ENCODE measurements at regions not wholly inside any gene's neighbourhood (a gene's known extent, or its start where the extent isn't known, plus 50 kb on each side); places are given as distances from the start of the nearest gene placed in this dataset.

DNA sequence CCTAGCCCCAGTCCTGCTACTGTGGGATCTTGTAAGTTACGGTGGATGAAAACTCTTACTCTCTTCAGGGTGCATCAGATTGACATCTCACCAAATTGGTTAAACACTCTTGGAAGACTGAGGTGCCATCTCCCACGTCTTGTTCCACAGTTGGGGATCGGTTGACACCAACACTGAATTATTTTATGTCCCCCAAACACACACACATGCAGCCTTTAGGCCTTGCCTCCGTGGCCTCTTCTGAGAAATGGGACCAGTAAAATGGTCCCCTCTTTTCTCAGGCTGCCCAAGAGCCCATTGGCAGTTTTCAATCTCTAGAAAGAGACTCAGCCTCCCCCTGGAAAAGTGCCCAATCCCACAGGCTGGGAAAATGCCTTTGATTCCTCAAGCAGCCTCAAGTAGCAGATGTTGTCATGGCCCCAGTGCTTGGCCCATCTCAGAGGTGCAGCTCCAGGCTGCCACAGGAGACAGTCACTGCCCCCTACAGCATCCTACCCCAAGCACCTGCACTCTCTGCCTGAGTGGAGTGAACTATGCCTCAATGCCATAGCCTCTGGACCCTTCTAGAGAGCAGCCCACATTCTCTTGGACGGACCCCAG is 163.9 kb downstream of the ANKRD60 start:
- TF ChIP-seq SPI1 (IDR thresholded peaks at IDR 0.05; ENCODE audit: borderline replicate concordance, low read depth) (no peak), POLR2AphosphoS5 (IDR thresholded peaks at IDR 0.05; ENCODE audit: low read depth) (no peak), GABPA (IDR thresholded peaks at IDR 0.05; ENCODE audit: low read depth) (no peak)
- TF ChIP-seq, protein P1, sequence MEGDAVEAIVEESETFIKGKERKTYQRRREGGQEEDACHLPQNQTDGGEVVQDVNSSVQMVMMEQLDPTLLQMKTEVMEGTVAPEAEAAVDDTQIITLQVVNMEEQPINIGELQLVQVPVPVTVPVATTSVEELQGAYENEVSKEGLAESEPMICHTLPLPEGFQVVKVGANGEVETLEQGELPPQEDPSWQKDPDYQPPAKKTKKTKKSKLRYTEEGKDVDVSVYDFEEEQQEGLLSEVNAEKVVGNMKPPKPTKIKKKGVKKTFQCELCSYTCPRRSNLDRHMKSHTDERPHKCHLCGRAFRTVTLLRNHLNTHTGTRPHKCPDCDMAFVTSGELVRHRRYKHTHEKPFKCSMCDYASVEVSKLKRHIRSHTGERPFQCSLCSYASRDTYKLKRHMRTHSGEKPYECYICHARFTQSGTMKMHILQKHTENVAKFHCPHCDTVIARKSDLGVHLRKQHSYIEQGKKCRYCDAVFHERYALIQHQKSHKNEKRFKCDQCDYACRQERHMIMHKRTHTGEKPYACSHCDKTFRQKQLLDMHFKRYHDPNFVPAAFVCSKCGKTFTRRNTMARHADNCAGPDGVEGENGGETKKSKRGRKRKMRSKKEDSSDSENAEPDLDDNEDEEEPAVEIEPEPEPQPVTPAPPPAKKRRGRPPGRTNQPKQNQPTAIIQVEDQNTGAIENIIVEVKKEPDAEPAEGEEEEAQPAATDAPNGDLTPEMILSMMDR (IDR thresholded peaks at IDR 0.05; ENCODE audit: insufficient read depth, low read length): no peak
- TF ChIP-seq, protein P2, sequence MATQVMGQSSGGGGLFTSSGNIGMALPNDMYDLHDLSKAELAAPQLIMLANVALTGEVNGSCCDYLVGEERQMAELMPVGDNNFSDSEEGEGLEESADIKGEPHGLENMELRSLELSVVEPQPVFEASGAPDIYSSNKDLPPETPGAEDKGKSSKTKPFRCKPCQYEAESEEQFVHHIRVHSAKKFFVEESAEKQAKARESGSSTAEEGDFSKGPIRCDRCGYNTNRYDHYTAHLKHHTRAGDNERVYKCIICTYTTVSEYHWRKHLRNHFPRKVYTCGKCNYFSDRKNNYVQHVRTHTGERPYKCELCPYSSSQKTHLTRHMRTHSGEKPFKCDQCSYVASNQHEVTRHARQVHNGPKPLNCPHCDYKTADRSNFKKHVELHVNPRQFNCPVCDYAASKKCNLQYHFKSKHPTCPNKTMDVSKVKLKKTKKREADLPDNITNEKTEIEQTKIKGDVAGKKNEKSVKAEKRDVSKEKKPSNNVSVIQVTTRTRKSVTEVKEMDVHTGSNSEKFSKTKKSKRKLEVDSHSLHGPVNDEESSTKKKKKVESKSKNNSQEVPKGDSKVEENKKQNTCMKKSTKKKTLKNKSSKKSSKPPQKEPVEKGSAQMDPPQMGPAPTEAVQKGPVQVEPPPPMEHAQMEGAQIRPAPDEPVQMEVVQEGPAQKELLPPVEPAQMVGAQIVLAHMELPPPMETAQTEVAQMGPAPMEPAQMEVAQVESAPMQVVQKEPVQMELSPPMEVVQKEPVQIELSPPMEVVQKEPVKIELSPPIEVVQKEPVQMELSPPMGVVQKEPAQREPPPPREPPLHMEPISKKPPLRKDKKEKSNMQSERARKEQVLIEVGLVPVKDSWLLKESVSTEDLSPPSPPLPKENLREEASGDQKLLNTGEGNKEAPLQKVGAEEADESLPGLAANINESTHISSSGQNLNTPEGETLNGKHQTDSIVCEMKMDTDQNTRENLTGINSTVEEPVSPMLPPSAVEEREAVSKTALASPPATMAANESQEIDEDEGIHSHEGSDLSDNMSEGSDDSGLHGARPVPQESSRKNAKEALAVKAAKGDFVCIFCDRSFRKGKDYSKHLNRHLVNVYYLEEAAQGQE (IDR thresholded peaks at IDR 0.05; ENCODE audit: insufficient replicate concordance, low read depth): no peak
- Histone ChIP-seq H3K27ac (replicated peaks) (no peak overlapping the region), H3K4me3 (replicated peaks; ENCODE audit: insufficient read depth, low read length) (no peak overlapping the region), H3K27me3 (ENCODE audit: insufficient read depth, poor library complexity, severe bottlenecking) (no peaks in the 10 kb centered on the region)
- DNase-seq (ENCODE audit: low read depth in 1 of 2, low spot score in 1 of 2): no peak

DNA sequence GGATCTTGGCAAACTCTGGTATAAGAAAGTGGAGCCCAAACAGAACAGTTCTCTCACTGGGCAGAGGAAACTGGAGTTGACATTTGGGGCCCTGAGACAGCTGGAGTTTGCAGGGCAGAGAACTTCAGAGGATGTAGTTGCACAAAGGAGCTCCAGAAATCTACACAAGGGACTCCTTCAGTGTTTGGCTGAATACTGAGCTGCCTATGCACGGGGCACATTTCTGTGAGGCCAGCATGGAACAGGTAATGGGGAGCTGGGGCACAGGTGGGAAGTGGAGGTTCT is 169.3 kb downstream of the ANKRD60 start:
- Histone ChIP-seq H3K4me3 (replicated peaks; ENCODE audit: insufficient read depth, low read length) (no peak overlapping the region), H3K27ac (replicated peaks) (no peak overlapping the region), H3K27me3 (ENCODE audit: insufficient read depth, poor library complexity, severe bottlenecking) (no peaks in the 10 kb centered on the region)
- TF ChIP-seq SPI1 (IDR thresholded peaks at IDR 0.05; ENCODE audit: borderline replicate concordance, low read depth): no peak
- TF ChIP-seq GABPA (IDR thresholded peaks at IDR 0.05; ENCODE audit: low read depth): no peak
- TF ChIP-seq, protein P2 (IDR thresholded peaks at IDR 0.05; ENCODE audit: insufficient replicate concordance, low read depth): no peak
- TF ChIP-seq, protein P1 (IDR thresholded peaks at IDR 0.05; ENCODE audit: insufficient read depth, low read length): no peak
- TF ChIP-seq POLR2AphosphoS5 (IDR thresholded peaks at IDR 0.05; ENCODE audit: low read depth): no peak
- no peak for DNase-seq (ENCODE audit: low read depth in 1 of 2, low spot score in 1 of 2)

DNA sequence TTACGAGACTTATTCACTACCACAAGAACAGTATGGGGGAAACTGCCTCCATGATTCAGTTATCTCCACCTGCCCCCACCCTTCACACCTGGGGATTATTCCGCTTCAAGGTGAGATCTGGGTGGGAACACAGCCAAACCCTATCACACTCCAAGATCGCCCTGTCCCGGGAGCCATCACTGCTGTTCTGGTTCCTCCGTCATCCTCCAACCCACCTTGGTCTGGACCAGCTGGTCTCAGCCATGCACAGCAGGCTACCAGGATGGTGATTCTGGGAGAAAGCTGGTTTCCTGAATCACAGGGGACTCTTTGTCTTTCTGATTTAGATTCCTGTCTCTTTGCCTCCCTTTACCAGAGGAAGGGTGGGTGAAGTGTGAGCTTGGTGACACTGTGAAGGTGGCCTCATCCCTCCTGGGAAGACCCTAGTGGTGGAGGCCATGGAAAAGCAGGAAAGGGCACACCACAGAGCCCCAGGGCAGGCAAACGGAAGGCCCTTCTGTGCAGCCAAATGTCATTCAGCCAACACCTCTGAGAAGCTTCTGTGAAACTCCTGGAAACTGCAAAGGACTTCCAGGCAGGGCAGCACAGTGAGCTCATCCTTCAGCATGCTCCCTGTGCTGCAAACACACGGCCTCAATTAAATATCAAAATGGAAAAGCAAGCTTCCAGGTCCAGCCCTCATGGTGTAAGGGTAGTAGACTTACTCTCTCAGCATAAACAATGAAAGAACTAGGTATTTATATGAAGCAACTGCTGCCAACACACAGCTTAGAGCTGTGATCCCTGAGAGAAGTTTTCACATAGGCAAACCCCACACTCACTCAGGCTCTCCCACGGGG is 169.8 kb downstream of the ANKRD60 start:
- no peak for DNase-seq (ENCODE audit: low read depth in 1 of 2, low spot score in 1 of 2)
- H3K27me3 ChIP-seq (ENCODE audit: insufficient read depth, poor library complexity, severe bottlenecking): no peaks in the 10 kb centered on the region
- TF ChIP-seq GABPA (IDR thresholded peaks at IDR 0.05; ENCODE audit: low read depth) (no peak), POLR2AphosphoS5 (IDR thresholded peaks at IDR 0.05; ENCODE audit: low read depth) (no peak), SPI1 (IDR thresholded peaks at IDR 0.05; ENCODE audit: borderline replicate concordance, low read depth) (no peak)
- TF ChIP-seq, protein P1 (IDR thresholded peaks at IDR 0.05; ENCODE audit: insufficient read depth, low read length): no peak
- TF ChIP-seq, protein P2 (IDR thresholded peaks at IDR 0.05; ENCODE audit: insufficient replicate concordance, low read depth): no peak
- no peak overlapping the region for H3K4me3 ChIP-seq (replicated peaks; ENCODE audit: insufficient read depth, low read length)
- H3K27ac ChIP-seq (replicated peaks): no peak overlapping the region
